Heart right ventricle (tissue), 16 donors: ENCODE measurements at regions not wholly inside any gene's neighbourhood (a gene's known extent, or its start where the extent isn't known, plus 50 kb on each side); places are given as distances from the start of the nearest gene placed in this dataset.

Experiments used
- ATAC-seq, 8 donors: fragments of 200-7000 bp; cut with Tn5 transposase; one replicate each; pipeline ENCODE4 v1.9.1; 2020; ENCODE audit warnings: mild to moderate bottlenecking in 8 of 8, moderate library complexity in 8 of 8, moderate number of reproducible peaks in 1 of 8
- DNase-seq, 2 donors: peaks; one replicate each; pipeline ENCODE4 v3.0.0-alpha.2; 2020
- H3K27ac ChIP-seq, 10 donors: fragments of 200-600 bp; sonication (generic) in 2 of 10; one replicate each; pipeline versions ENCODE4 v1.5.0 to v1.8.0; 2020 to 2022; ENCODE audit warnings: mild to moderate bottlenecking in 3 of 10
- H3K27me3 ChIP-seq, 7 donors: fragments of 200-600 bp; one replicate each; pipeline ENCODE4 v1.8.0; 2021 to 2022; ENCODE audit warnings: mild to moderate bottlenecking in 2 of 7
- H3K36me3 ChIP-seq, 9 donors: fragments of 200-600 bp; sonication (generic) in 1 of 9; one replicate each; pipeline versions ENCODE4 v1.5.0 to v1.8.0; 2020 to 2022; ENCODE audit warnings: mild to moderate bottlenecking in 2 of 9
- H3K4me1 ChIP-seq, 9 donors: fragments of 200-600 bp; sonication (generic) in 1 of 9; one replicate each; pipeline versions ENCODE4 v1.5.0 to v1.8.0; 2020 to 2022; ENCODE audit warnings: mild to moderate bottlenecking in 4 of 9
- H3K4me3 ChIP-seq, 10 donors: fragments of 200-600 bp; sonication (generic) in 2 of 10; one replicate each; pipeline versions ENCODE4 v1.5.0 to v1.8.0; 2020 to 2022; ENCODE audit warnings: mild to moderate bottlenecking in 7 of 10, moderate library complexity in 2 of 10
- H3K9me3 ChIP-seq, 11 donors: fragments of 200-600 bp in 10 of 11; sonication (generic) in 2 of 11; one replicate each; pipeline versions ENCODE4 v1.5.0 to v1.8.0; 2013 to 2022; ENCODE audit warnings: mild to moderate bottlenecking in 2 of 11, control low read depth in 1 of 11, moderate library complexity in 1 of 11
- WGBS, 2 donors: extraction: QIAGEN DNeasy Blood & Tissue Kit; methylation state at CpG; one replicate each; pipeline ENCODE4 v1.1.7; 2013; ENCODE audit warnings: inconsistent platforms in 1 of 2; 5-methylcytosine and 5-hydroxymethylcytosine counted together
- intact Hi-C, 10 donors: fragments of 100-400 bp; cut with DNase I; formaldehyde crosslinking; loops; one replicate each; pipeline versions ENCODE4 v1.11.1 to v1.14.2; 2022
- TF ChIP-seq, protein P1 (sequence below), 9 donors: fragments of 200-600 bp; sonication (generic) in 2 of 9; IDR thresholded peaks; one replicate each; pipeline versions ENCODE4 v1.5.0 to v1.8.0; 2021 to 2022; ENCODE audit warnings: antibody characterized with exemption in 9 of 9, mild to moderate bottlenecking in 5 of 9, moderate library complexity in 1 of 9
- donor health status: Arrhythmogenic right ventricular cardiomyopathy.
- donor health status: ischemic (EF 13 %, LVEDD 7.1; RV severe dilation, severe dysfunction).
- donor health status: healthy with polysubstance abuse.
- donor health status: DM: no; HTN: yes; CAD: no.
- donor health status: DM: no; HTN: no; CAD: no.
- donor health status: ischemic (EF 25% LVEDD 6.9; RV normal size, moderate dysfunction).
- donor health status: ischemic (EF 25% LVEDD 5.7; RV mildly dilated, moderate dysfunction).
- donor health status: healthy.
- donor health status: DM: yes; HTN: yes; CAD: no.
- donor health status: Ischemic cardiomyopathy.
- donor health status: ischemic (EF 35%, LVEDD 5.7; RV mildly dilated, moderate dysfunction).
- donor health status: nonischemic (EF 11% LVEDD 7.7; RV severe dilation, severe dysfunction).
- donor health status: DM: yes; HTN: yes; CAD: no.
- donor health status: PGD.
- donor health status: ischemic (EF 29% LVEDD 5.4; RV normal size, mild dysfunction).
- donor health status: nonischemic (EF 23%, LVEDD 6.1; RV moderate dilation, normal function).

DNA sequence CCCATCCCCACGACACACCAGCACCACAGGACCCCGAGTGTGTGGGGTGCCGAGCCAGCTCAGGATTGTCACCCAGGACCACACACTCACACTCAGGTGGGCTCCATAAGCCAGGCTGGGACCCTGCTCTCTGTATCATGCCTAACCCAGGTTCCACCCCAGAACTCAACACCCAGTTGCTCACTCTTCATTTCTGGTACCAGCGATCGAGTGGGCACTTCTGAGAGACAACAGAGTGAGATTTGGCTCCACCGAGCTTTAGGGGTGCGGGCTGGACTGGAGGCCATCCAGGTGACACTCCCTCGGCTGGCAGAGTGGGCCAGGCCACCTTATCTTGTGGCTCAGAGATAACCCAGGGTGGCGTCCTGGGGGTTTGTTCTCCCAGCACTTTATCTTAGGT is 1323.8 kb downstream of the BRD1 start:
- Histone ChIP-seq H3K4me3 (no peak overlapping the region), H3K4me1 (no peaks in the 10 kb centered on the region), H3K36me3 (no peaks in the 10 kb centered on the region), H3K27me3 (peaks cover 0 to 73% (median 47%) of the 10 kb centered on the region in 7 donors), H3K27ac (no peak overlapping the region), H3K9me3 (no peaks in the 10 kb centered on the region)
- ATAC-seq (no peak), DNase-seq (no peak)
- TF ChIP-seq, protein P1, sequence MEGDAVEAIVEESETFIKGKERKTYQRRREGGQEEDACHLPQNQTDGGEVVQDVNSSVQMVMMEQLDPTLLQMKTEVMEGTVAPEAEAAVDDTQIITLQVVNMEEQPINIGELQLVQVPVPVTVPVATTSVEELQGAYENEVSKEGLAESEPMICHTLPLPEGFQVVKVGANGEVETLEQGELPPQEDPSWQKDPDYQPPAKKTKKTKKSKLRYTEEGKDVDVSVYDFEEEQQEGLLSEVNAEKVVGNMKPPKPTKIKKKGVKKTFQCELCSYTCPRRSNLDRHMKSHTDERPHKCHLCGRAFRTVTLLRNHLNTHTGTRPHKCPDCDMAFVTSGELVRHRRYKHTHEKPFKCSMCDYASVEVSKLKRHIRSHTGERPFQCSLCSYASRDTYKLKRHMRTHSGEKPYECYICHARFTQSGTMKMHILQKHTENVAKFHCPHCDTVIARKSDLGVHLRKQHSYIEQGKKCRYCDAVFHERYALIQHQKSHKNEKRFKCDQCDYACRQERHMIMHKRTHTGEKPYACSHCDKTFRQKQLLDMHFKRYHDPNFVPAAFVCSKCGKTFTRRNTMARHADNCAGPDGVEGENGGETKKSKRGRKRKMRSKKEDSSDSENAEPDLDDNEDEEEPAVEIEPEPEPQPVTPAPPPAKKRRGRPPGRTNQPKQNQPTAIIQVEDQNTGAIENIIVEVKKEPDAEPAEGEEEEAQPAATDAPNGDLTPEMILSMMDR (IDR thresholded peaks at IDR 0.05) = no peak
- WGBS, 2 donors = 62 to 64% methylated on average over 9 of the region's 9 CpGs
- intact Hi-C loops = no loop called here

DNA sequence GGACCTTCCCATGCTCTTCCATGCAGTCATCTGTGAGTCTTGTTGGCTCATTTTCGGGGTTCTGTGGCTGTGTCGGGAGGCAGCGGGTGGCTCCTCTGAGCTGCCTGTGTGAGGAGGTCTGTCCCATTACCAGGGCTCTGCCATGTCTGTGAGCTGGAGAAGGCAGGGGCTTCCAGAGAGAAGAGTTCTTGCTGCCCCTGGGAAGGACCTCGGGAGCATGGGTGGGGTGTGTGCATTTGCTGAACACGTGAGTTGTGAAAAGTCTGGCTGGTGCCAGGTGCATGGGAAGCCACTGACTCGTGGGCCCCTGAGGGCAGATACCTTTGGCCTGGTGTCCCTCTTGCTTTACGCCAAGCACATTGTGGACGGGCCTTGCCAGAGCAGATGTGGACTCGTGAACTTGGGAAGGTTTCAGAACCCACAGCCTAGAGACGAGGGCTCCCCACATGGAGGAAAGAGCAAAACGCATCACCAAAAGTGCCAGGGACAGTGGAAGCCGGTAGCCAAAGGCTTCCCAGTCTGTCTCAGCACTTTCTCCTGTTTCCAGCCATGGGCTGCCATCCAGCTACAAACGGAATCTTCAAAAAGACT is 1324.5 kb downstream of the BRD1 start:
- H3K36me3 ChIP-seq = no peaks in the 10 kb centered on the region
- TF ChIP-seq, protein P1 (IDR thresholded peaks at IDR 0.05) = no peak
- ATAC-seq = no peak
- intact Hi-C loops = no loop called here
- no peak for DNase-seq
- no peaks in the 10 kb centered on the region for H3K9me3 ChIP-seq
- H3K27me3 ChIP-seq = peaks cover 0 to 65% (median 45%) of the 10 kb centered on the region in 7 donors
- WGBS, 2 donors = 68 to 84% methylated on average over 13 of the region's 13 CpGs
- H3K27ac ChIP-seq = no peak overlapping the region
- no peak overlapping the region for H3K4me3 ChIP-seq
- no peaks in the 10 kb centered on the region for H3K4me1 ChIP-seq

DNA sequence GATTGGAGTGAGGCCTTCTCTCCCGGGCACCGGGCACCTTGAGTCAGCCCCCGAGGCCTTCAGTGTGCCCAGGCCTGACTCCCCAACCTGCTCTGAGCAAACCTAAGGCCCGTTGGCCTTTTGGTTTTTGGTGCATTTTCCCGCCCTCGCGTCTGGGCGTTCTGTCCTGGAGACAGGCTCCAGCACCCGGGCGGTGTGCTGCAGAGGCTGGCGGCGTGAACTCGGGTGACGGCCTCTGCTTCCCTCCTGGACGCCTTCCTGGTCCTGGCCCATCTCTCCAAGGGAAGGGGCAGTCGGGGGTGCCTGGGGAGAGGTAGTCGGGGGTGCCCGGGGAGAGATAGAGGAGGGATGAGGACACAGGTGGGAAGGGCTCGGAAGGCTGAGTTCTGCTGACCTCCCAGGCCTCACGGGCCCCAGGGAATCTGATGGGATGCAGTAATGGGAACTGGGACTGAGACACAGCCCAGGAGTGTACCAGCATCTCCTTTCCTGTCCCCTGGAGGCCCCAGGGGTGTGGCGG is 1326.4 kb downstream of the BRD1 start:
- Histone ChIP-seq H3K9me3 (no peaks in the 10 kb centered on the region), H3K27ac (no peak overlapping the region), H3K36me3 (no peaks in the 10 kb centered on the region), H3K27me3 (peaks cover 0 to 70% (median 36%) of the 10 kb centered on the region in 7 donors), H3K4me3 (no peak overlapping the region), H3K4me1 (no peaks in the 10 kb centered on the region)
- WGBS, 2 donors = 90 to 93% methylated on average over 21 of the region's 21 CpGs
- peak in 1 of 8 donors; percentile 10 for ATAC-seq
- TF ChIP-seq, protein P1 (IDR thresholded peaks at IDR 0.05) = no peak
- no peak for DNase-seq
- intact Hi-C loops = no loop called here

DNA sequence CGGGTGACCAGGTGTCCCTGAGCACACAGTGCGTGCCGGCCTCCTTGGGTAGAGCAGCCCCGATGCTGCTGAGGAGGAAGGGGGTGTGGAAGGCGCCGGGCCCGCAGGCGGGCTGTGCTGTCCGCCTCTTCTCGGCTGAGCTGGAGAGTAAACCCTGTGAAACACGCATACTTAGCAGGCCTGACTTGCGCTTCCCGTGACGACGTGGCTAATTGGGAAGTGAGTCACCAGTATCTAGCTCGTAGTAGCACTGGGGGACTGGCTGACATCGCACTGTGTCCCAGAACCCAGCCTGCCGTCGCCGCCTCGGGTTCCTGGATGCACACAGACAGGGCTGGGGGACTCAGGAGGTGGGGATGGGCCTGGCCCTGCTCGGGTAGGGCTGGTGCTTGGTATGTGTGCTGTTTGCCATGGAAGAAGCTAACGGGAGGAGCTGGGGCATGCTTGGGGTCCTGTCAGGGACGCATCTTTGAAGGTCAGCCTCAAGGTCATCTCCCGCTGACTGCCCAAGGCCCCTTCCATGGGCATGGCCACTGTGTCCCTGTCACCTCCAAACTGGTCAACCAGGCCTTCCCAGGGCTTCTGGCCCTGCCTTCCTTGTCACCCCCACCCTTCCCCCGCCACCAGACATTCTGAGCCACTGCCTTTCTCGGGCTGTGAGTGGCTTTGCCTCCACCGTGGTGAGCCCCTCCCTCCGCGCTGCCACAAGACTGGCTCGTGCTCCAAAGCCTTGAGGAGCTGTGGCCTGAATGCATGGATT is 1327.0 kb downstream of the BRD1 start:
- intact Hi-C loops = no loop called here
- Histone ChIP-seq H3K27ac (no peak overlapping the region), H3K4me3 (no peak overlapping the region), H3K36me3 (no peaks in the 10 kb centered on the region), H3K27me3 (peaks cover 0 to 70% (median 32%) of the 10 kb centered on the region in 7 donors), H3K4me1 (no peaks in the 10 kb centered on the region), H3K9me3 (no peaks in the 10 kb centered on the region)
- DNase-seq (no peak), ATAC-seq (no peak)
- 78 to 79% methylated on average over 31 of the region's 31 CpGs for WGBS, 2 donors
- TF ChIP-seq, protein P1 (IDR thresholded peaks at IDR 0.05) = no peak
